NCI-H69 (cell line): ENCODE measurements at regions not wholly inside any gene's neighbourhood (a gene's known extent, or its start where the extent isn't known, plus 50 kb on each side); places are given as distances from the start of the nearest gene placed in this dataset.
"Not testable (repeated sequence)": the region's sequence is repeated elsewhere in the genome, so short reads cannot be mapped to it uniquely, and the experiment has no call there.

Experiments used
- DNase-seq: peaks from one replicate; lab custom pipeline; 2025; lab: John Stamatoyannopoulos, UW

GRCh38 chr3:8311321-8311720, 190.3 kb upstream of the LMCD1 start:
- no peak for DNase-seq

GRCh38 chr3:8312685-8313084, 188.9 kb upstream of the LMCD1 start:
- DNase-seq = no peak

- no peak for DNase-seq
Observed at GRCh38 chr3:8313560-8314267, 187.9 kb upstream of the LMCD1 start.

GRCh38 chr3:8315526-8315925, 186.1 kb upstream of the LMCD1 start:
- DNase-seq = not testable (repeated sequence)

- peak; percentile 59 for DNase-seq
Observed at GRCh38 chr3:8317661-8318649, 183.7 kb upstream of the LMCD1 start.

- DNase-seq = no peak
Observed at GRCh38 chr3:8319935-8320634, 181.5 kb upstream of the LMCD1 start.

- DNase-seq = no peak
Observed at GRCh38 chr3:8320711-8321458, 180.7 kb upstream of the LMCD1 start.

GRCh38 chr3:8324747-8325146, 176.9 kb upstream of the LMCD1 start:
- peak; percentile 7 for DNase-seq

GRCh38 chr3:8325306-8325705, 176.3 kb upstream of the LMCD1 start:
- no peak for DNase-seq

GRCh38 chr3:8325833-8326232, 175.8 kb upstream of the LMCD1 start:
- not testable (repeated sequence) for DNase-seq

GRCh38 chr3:8327739-8328138, 173.9 kb upstream of the LMCD1 start:
- DNase-seq = no peak

GRCh38 chr3:8328967-8329366, 172.7 kb upstream of the LMCD1 start:
- peak; percentile 68 for DNase-seq

- DNase-seq = no peak
Observed at GRCh38 chr3:8329598-8329997, 172.0 kb upstream of the LMCD1 start.

- DNase-seq = no peak
Observed at GRCh38 chr3:8336456-8336855, 165.2 kb upstream of the LMCD1 start.

GRCh38 chr3:8338424-8338823, 163.2 kb upstream of the LMCD1 start:
- DNase-seq = no peak

GRCh38 chr3:8341821-8342247, 159.8 kb upstream of the LMCD1 start:
- DNase-seq = no peak

GRCh38 chr3:8343058-8343457, 158.6 kb upstream of the LMCD1 start:
- no peak for DNase-seq

- DNase-seq = no peak
Observed at GRCh38 chr3:8345398-8345797, 156.2 kb upstream of the LMCD1 start.

- DNase-seq = peak; percentile 6
Observed at GRCh38 chr3:8348076-8348475, 153.5 kb upstream of the LMCD1 start.

GRCh38 chr3:8352475-8352874, 149.1 kb upstream of the LMCD1 start:
- DNase-seq = no peak

- DNase-seq = no peak
Observed at GRCh38 chr3:8353364-8353763, 148.3 kb upstream of the LMCD1 start.

GRCh38 chr3:8355346-8355745, 146.3 kb upstream of the LMCD1 start:
- no peak for DNase-seq
